Neural cell (in vitro differentiated cells): ENCODE measurements at regions not wholly inside any gene's neighbourhood (a gene's known extent, or its start where the extent isn't known, plus 50 kb on each side); places are given as distances from the start of the nearest gene placed in this dataset.

Source experiments
- H2AFZ ChIP-seq: fragments of 200-600, 300-800 bp; sonication (generic), shearing (Covaris generic); 2 replicates; pipeline ENCODE4 v1.6.0; 2014; ENCODE audit warnings: low read depth, mild to moderate bottlenecking, antibody characterized with exemption, low read length, moderate library complexity
- H3F3A ChIP-seq: fragments of 200-600 bp; shearing (Covaris generic); 2 replicates; pipeline ENCODE4 v1.6.1; 2016; ENCODE audit warnings: mild to moderate bottlenecking, moderate library complexity, mixed read lengths, antibody characterized with exemption, low read length; ENCODE audit not compliant: insufficient read depth, poor library complexity, severe bottlenecking
- H3K27ac ChIP-seq: fragments of 200-600, 300-800 bp; sonication (generic), shearing (Covaris generic); 2 replicates; pipeline ENCODE4 v1.5.1; 2014; ENCODE audit warnings: mild to moderate bottlenecking, low read length, moderate library complexity
- H3K27me3 ChIP-seq: fragments of 300-800, 200-600 bp; sonication (generic), shearing (Covaris generic); 2 replicates; pipeline ENCODE4 v1.6.0; 2014; ENCODE audit warnings: mild to moderate bottlenecking, low read depth, low read length, moderate library complexity; ENCODE audit not compliant: insufficient read depth
- H3K36me3 ChIP-seq: fragments of 300-800, 200-600 bp; sonication (generic), shearing (Covaris generic); 2 replicates; pipeline ENCODE4 v1.5.1; 2014; ENCODE audit warnings: mild to moderate bottlenecking, antibody characterized with exemption, low read length, moderate library complexity; ENCODE audit not compliant: insufficient read depth
- H3K4me2 ChIP-seq: fragments of 300-800, 200-600 bp; sonication (generic), shearing (Covaris generic); 2 replicates; pipeline ENCODE4 v1.6.0; 2014; ENCODE audit warnings: mild to moderate bottlenecking, low read length
- H3K4me3 ChIP-seq: fragments of 300-800, 200-600 bp; sonication (generic), shearing (Covaris generic); 2 replicates; pipeline ENCODE4 v1.5.1; 2014; ENCODE audit warnings: mild to moderate bottlenecking, low read length, moderate library complexity
- H3K79me2 ChIP-seq: fragments of 200-600 bp; shearing (Covaris generic); replicated peaks from 2 replicates; pipeline ENCODE4 v1.6.0; 2014; ENCODE audit warnings: mild to moderate bottlenecking, low read length, moderate library complexity; ENCODE audit not compliant: insufficient read depth
- H3K9ac ChIP-seq: fragments of 300-800, 200-600 bp; sonication (generic), shearing (Covaris generic); 2 replicates; pipeline ENCODE4 v1.6.1; 2016; ENCODE audit warnings: mild to moderate bottlenecking, low read length, mixed read lengths
- H3K9me2 ChIP-seq: fragments of 200-600 bp; shearing (Covaris generic); 2 replicates; pipeline ENCODE4 v1.6.1; 2016; ENCODE audit warnings: mild to moderate bottlenecking, low read length, mixed read lengths; ENCODE audit not compliant: insufficient read depth
- H3K9me3 ChIP-seq: fragments of 200-600, 300-800 bp; sonication (generic), shearing (Covaris generic); 2 replicates; pipeline ENCODE4 v1.6.1; 2016; ENCODE audit warnings: mild to moderate bottlenecking, mixed run types, low read length, moderate library complexity, mixed read lengths
- H4K20me1 ChIP-seq: fragments of 200-600 bp; shearing (Covaris generic); 2 replicates; pipeline ENCODE4 v1.6.1; 2016; ENCODE audit warnings: mild to moderate bottlenecking, mixed run types; ENCODE audit not compliant: insufficient read depth
- CTCF ChIP-seq: fragments of 450-650 bp; IDR thresholded peaks from 2 replicates; pipeline ENCODE4 v1.5.1; 2014; ENCODE audit warnings: antibody characterized with exemption, mild to moderate bottlenecking, moderate library complexity; ENCODE audit not compliant: poor library complexity, severe bottlenecking
- EP300 ChIP-seq: fragments of 450-650 bp; conservative IDR thresholded peaks from 2 replicates; pipeline ENCODE4 v1.6.1; 2014; ENCODE audit warnings: antibody characterized with exemption, mild to moderate bottlenecking, moderate library complexity; ENCODE audit not compliant: poor library complexity, severe bottlenecking
- EZH2 ChIP-seq: fragments of 200-600, 300-800 bp; shearing (Covaris generic), sonication (generic); IDR thresholded peaks from 2 replicates; pipeline ENCODE4 v1.6.1; 2014; ENCODE audit warnings: antibody characterized with exemption, low read length, borderline replicate concordance, mild to moderate bottlenecking; ENCODE audit not compliant: insufficient read depth, poor library complexity, severe bottlenecking
- MXI1 ChIP-seq: fragments of 450-650 bp; conservative IDR thresholded peaks from 2 replicates; pipeline ENCODE4 v1.6.1; 2014; ENCODE audit warnings: antibody characterized with exemption, mild to moderate bottlenecking; ENCODE audit not compliant: poor library complexity, severe bottlenecking
- POLR2AphosphoS5 ChIP-seq: IDR thresholded peaks from 2 replicates; pipeline ENCODE4 v1.6.1; 2012
- RAD21 ChIP-seq: fragments of 450-650 bp; conservative IDR thresholded peaks from 2 replicates; pipeline ENCODE4 v1.6.1; 2014; ENCODE audit warnings: antibody characterized with exemption, mild to moderate bottlenecking, moderate library complexity
- REST ChIP-seq: IDR thresholded peaks from 2 replicates; pipeline ENCODE4 v1.6.1; 2012; ENCODE audit warnings: borderline replicate concordance
- SMC3 ChIP-seq: fragments of 450-650 bp; conservative IDR thresholded peaks from 2 replicates; pipeline ENCODE4 v1.6.1; 2014; ENCODE audit warnings: antibody characterized with exemption, mild to moderate bottlenecking, moderate library complexity; ENCODE audit not compliant: poor library complexity
- TAF1 ChIP-seq: IDR thresholded peaks from 2 replicates; pipeline ENCODE4 v1.6.1; 2012; ENCODE audit warnings: low read depth

- no peak overlapping the region for H3K9ac ChIP-seq
- H2AFZ ChIP-seq, result no peak overlapping the region
- H3K79me2 ChIP-seq, result no peaks in the 10 kb centered on the region
These were observed 161.9 kb downstream of the URI1 start for GRCh38 chr19:30103981-30104380.

GRCh38 chr19:30105316-30105715 lies 163.3 kb downstream of the URI1 start:
- H3F3A ChIP-seq, result no peaks in the 10 kb centered on the region
- H3K9me3 ChIP-seq, result no peaks in the 10 kb centered on the region
- no peaks in the 10 kb centered on the region for H3K27me3 ChIP-seq
- H3K4me3 ChIP-seq, result no peak overlapping the region
- H4K20me1 ChIP-seq, result no peaks in the 10 kb centered on the region
- H3K9ac ChIP-seq, result no peak overlapping the region
- TF ChIP-seq TAF1 (no peak), EZH2 (no peak), SMC3 (no peak), EP300 (no peak), RAD21 (no peak), CTCF (no peak), POLR2AphosphoS5 (no peak), REST (no peak)
- no peak overlapping the region for H2AFZ ChIP-seq
- H3K27ac ChIP-seq, result no peak overlapping the region
- H3K9me2 ChIP-seq, result no peaks in the 10 kb centered on the region
- H3K36me3 ChIP-seq, result no peaks in the 10 kb centered on the region
- H3K4me2 ChIP-seq, result no peak overlapping the region
- no peaks in the 10 kb centered on the region for H3K79me2 ChIP-seq

More at GRCh38 chr19:30103981-30104380, 161.9 kb downstream of the URI1 start:
- no peak for TF ChIP-seq MXI1
- TF ChIP-seq POLR2AphosphoS5, result no peak
- TF ChIP-seq CTCF, result no peak
- H3K36me3 ChIP-seq, result no peaks in the 10 kb centered on the region
- H3K27ac ChIP-seq, result no peak overlapping the region
- H3K9me3 ChIP-seq, result no peaks in the 10 kb centered on the region
- no peaks in the 10 kb centered on the region for H3K27me3 ChIP-seq
- H4K20me1 ChIP-seq, result no peaks in the 10 kb centered on the region
- no peak overlapping the region for H3K4me2 ChIP-seq
- no peaks in the 10 kb centered on the region for H3F3A ChIP-seq
- H3K4me3 ChIP-seq, result no peak overlapping the region
- H3K9me2 ChIP-seq, result no peaks in the 10 kb centered on the region
